Smooth muscle cell (in vitro differentiated cells): ENCODE measurements at regions not wholly inside any gene's neighbourhood (a gene's known extent, or its start where the extent isn't known, plus 50 kb on each side); places are given as distances from the start of the nearest gene placed in this dataset.

Source experiments
- DNase-seq: peaks from one replicate; lab custom pipeline; 2025; ENCODE audit not compliant: unreplicated experiment; lab: John Stamatoyannopoulos, UW
- H2AFZ ChIP-seq: fragments of 200-600 bp; sonication (generic); 2 replicates; pipeline ENCODE4 v1.6.0; 2016; ENCODE audit warnings: antibody characterized with exemption, low read depth, mild to moderate bottlenecking
- H3F3A ChIP-seq: fragments of 200-600 bp; sonication (generic); 2 replicates; pipeline ENCODE4 v1.6.0; 2017; ENCODE audit warnings: antibody characterized with exemption, low read depth
- H3K27ac ChIP-seq: fragments of 200-600 bp; sonication (generic); 2 replicates; pipeline ENCODE4 v1.5.1; 2016; ENCODE audit warnings: low read depth, mild to moderate bottlenecking
- H3K27me3 ChIP-seq: fragments of 200-600 bp; sonication (generic); 2 replicates; pipeline ENCODE4 v1.6.1; 2016; ENCODE audit warnings: low read depth, mild to moderate bottlenecking
- H3K36me3 ChIP-seq: fragments of 200-600 bp; sonication (generic); 2 replicates; pipeline ENCODE4 v1.5.1; 2016; ENCODE audit warnings: low read depth
- H3K4me1 ChIP-seq: fragments of 200-600 bp; sonication (generic); 2 replicates; pipeline ENCODE4 v1.5.1; 2016; ENCODE audit warnings: low read depth
- H3K4me2 ChIP-seq: fragments of 200-600 bp; sonication (generic); 2 replicates; pipeline ENCODE4 v1.6.0; 2016; ENCODE audit warnings: mild to moderate bottlenecking
- H3K4me3 ChIP-seq: fragments of 200-600 bp; sonication (generic); 2 replicates; pipeline ENCODE4 v1.5.1; 2016; ENCODE audit warnings: mild to moderate bottlenecking
- H3K79me2 ChIP-seq: fragments of 200-600 bp; sonication (generic); 2 replicates; pipeline ENCODE4 v1.6.0; 2016; ENCODE audit warnings: low read depth, mild to moderate bottlenecking
- H3K9ac ChIP-seq: fragments of 200-600 bp; sonication (generic); 2 replicates; pipeline ENCODE4 v1.6.0; 2016; ENCODE audit warnings: low read depth
- H3K9me3 ChIP-seq: fragments of 200-600 bp; sonication (generic); replicated peaks from 2 replicates; pipeline ENCODE4 v1.5.1; 2016; ENCODE audit warnings: low read depth
- H4K20me1 ChIP-seq: fragments of 200-600 bp; sonication (generic); 2 replicates; pipeline ENCODE4 v1.6.0; 2016; ENCODE audit warnings: low read depth
- WGBS: methylation state at CpG from one replicate; pipeline ENCODE4 v1.1.7; 2016; ENCODE audit warnings: low lambda C conversion rate; 5-methylcytosine and 5-hydroxymethylcytosine counted together
- TF ChIP-seq, protein P1 (sequence below): fragments of 200-600 bp; sonication (generic); IDR thresholded peaks from 2 replicates; pipeline ENCODE4 v1.5.1; 2017; ENCODE audit warnings: borderline replicate concordance, mild to moderate bottlenecking, antibody characterized with exemption; ENCODE audit not compliant: insufficient read depth, poor library complexity, severe bottlenecking

DNA sequence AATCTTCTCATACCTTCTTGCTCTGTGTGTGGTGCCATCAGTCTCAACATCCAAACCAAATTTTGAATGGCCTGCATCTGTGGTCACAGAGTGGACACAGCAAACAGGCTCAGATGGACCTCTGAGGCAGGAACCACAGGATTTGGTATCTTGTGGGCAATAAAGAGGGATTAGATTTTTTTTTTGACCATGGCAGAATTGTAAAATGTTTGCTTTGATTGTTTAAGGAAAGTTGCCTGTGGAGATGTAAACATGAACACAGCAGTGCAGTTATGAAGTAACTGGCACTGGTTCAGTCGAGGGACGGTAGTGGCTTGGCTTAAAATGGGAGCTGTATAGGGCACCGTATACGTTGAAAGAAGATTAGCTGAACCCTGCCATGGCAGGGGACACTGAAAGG lies 464.7 kb downstream of the SH2D4B start:
- no peak overlapping the region for H2AFZ ChIP-seq
- H3K36me3 ChIP-seq, result no peaks in the 10 kb centered on the region
- no peaks in the 10 kb centered on the region for H3K79me2 ChIP-seq
- no peak for DNase-seq
- no peaks in the 10 kb centered on the region for H3K9me3 ChIP-seq
- H4K20me1 ChIP-seq, result no peaks in the 10 kb centered on the region
- H3K4me1 ChIP-seq, result no peaks in the 10 kb centered on the region
- H3K27me3 ChIP-seq, result no peaks in the 10 kb centered on the region
- no peak overlapping the region for H3K4me3 ChIP-seq
- TF ChIP-seq, protein P1, sequence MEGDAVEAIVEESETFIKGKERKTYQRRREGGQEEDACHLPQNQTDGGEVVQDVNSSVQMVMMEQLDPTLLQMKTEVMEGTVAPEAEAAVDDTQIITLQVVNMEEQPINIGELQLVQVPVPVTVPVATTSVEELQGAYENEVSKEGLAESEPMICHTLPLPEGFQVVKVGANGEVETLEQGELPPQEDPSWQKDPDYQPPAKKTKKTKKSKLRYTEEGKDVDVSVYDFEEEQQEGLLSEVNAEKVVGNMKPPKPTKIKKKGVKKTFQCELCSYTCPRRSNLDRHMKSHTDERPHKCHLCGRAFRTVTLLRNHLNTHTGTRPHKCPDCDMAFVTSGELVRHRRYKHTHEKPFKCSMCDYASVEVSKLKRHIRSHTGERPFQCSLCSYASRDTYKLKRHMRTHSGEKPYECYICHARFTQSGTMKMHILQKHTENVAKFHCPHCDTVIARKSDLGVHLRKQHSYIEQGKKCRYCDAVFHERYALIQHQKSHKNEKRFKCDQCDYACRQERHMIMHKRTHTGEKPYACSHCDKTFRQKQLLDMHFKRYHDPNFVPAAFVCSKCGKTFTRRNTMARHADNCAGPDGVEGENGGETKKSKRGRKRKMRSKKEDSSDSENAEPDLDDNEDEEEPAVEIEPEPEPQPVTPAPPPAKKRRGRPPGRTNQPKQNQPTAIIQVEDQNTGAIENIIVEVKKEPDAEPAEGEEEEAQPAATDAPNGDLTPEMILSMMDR, result no peak
- H3F3A ChIP-seq, result no peaks in the 10 kb centered on the region
- no peak overlapping the region for H3K27ac ChIP-seq
- 90% methylated on average over 4 of the region's 4 CpGs for WGBS
- H3K4me2 ChIP-seq, result no peak overlapping the region
- no peak overlapping the region for H3K9ac ChIP-seq

DNA sequence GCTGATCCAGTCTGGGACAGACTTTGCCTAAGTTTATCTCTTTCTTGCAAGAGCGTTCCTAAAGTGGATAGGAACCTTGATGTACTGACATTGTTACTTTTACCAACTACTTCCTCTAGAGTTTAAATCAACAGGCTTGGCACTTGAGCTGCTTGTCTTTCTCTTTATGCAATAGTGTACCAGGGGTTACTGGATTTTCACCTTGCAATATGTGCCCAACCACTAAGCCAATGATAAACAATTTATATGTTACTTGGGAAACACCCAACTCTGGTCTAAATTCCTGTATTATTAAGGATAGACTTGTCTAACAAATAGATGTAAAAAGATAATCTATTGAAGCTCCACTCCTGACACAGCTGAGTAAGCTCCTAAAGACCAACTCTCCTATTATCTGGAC lies 470.2 kb downstream of the SH2D4B start:
- H3K36me3 ChIP-seq, result no peaks in the 10 kb centered on the region
- no peaks in the 10 kb centered on the region for H4K20me1 ChIP-seq
- H3K79me2 ChIP-seq, result no peaks in the 10 kb centered on the region
- no peak overlapping the region for H3K4me3 ChIP-seq
- DNase-seq, result no peak
- no peak overlapping the region for H3K27ac ChIP-seq
- H3K9me3 ChIP-seq, result no peaks in the 10 kb centered on the region
- TF ChIP-seq, protein P1, result no peak
- 91% methylated on average over 1 of the region's 1 CpG for WGBS
- no peaks in the 10 kb centered on the region for H3K27me3 ChIP-seq
- no peaks in the 10 kb centered on the region for H3K4me1 ChIP-seq
- no peaks in the 10 kb centered on the region for H3F3A ChIP-seq
- H3K4me2 ChIP-seq, result no peak overlapping the region
- no peak overlapping the region for H2AFZ ChIP-seq
- H3K9ac ChIP-seq, result no peak overlapping the region

DNA sequence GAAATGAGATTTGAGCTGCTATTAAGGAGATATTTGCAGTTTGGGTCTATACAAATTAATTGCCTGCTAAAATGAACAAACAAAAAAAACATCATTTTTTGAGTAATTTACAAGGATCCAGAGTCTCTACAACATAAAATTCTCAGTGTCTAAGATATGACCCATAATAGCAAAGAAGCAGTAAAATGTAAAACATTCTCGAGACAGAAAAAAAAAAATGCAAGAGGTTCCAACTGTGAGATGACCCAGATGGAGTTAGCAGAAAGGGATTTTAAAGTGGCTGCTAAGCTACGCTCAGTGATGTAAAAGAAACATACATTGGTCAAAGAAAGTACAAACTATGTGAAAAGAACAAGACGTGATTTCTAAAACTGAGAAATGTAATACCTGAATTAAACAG lies 471.0 kb downstream of the SH2D4B start:
- no peak overlapping the region for H3K4me2 ChIP-seq
- no peaks in the 10 kb centered on the region for H3K9me3 ChIP-seq
- H3K27ac ChIP-seq, result no peak overlapping the region
- H3F3A ChIP-seq, result no peaks in the 10 kb centered on the region
- no peak overlapping the region for H2AFZ ChIP-seq
- TF ChIP-seq, protein P1, result no peak
- H3K36me3 ChIP-seq, result no peaks in the 10 kb centered on the region
- 77% methylated on average over 3 of the region's 3 CpGs for WGBS
- DNase-seq, result no peak
- no peak overlapping the region for H3K9ac ChIP-seq
- H3K27me3 ChIP-seq, result no peaks in the 10 kb centered on the region
- H4K20me1 ChIP-seq, result no peaks in the 10 kb centered on the region
- H3K79me2 ChIP-seq, result no peaks in the 10 kb centered on the region
- H3K4me1 ChIP-seq, result no peaks in the 10 kb centered on the region
- no peak overlapping the region for H3K4me3 ChIP-seq

DNA sequence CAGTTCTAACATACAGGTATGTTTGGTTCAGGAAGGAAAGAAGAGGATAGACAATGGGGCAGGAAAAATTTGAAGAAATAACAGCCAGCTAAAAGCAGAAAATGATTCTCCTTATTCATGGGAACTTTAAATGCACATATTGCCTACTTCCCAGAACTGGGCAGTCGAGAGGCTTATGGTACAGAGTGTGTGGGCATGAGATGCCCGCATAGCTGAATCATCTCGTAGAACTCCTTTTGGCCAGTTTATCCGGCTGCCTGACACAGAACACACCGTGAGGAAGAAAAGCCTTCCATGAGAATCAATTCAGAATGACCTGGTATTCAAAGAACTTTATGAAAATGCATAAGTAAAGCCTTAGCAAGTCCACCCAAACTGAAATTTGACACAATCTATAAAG lies 471.6 kb downstream of the SH2D4B start:
- H3K27me3 ChIP-seq, result no peaks in the 10 kb centered on the region
- TF ChIP-seq, protein P1, result no peak
- WGBS, result 83% methylated on average over 5 of the region's 5 CpGs
- H3K36me3 ChIP-seq, result no peaks in the 10 kb centered on the region
- no peak overlapping the region for H2AFZ ChIP-seq
- no peak overlapping the region for H3K4me3 ChIP-seq
- no peak for DNase-seq
- H3K4me1 ChIP-seq, result no peaks in the 10 kb centered on the region
- H3K27ac ChIP-seq, result no peak overlapping the region
- H3K9me3 ChIP-seq, result no peaks in the 10 kb centered on the region
- H3F3A ChIP-seq, result no peaks in the 10 kb centered on the region
- no peaks in the 10 kb centered on the region for H3K79me2 ChIP-seq
- H3K9ac ChIP-seq, result no peak overlapping the region
- H4K20me1 ChIP-seq, result no peaks in the 10 kb centered on the region
- H3K4me2 ChIP-seq, result no peak overlapping the region
